Glutamatergic neuron (in vitro differentiated cells): ENCODE measurements at regions not wholly inside any gene's neighbourhood (a gene's known extent, or its start where the extent isn't known, plus 50 kb on each side); places are given as distances from the start of the nearest gene placed in this dataset.

Experiments used
- DNase-seq: peaks from one replicate; pipeline ENCODE4 v3.0.0; 2022
- H3K27ac Mint-ChIP-seq: one replicate; pipeline ENCODE4 v1.8.0; 2020; ENCODE audit warnings: mild to moderate bottlenecking, mixed read lengths, inconsistent platforms; ENCODE audit not compliant: unreplicated experiment
- H3K27me3 Mint-ChIP-seq: one replicate; pipeline ENCODE4 v1.8.0; 2020; ENCODE audit warnings: mild to moderate bottlenecking, moderate library complexity, mixed read lengths, inconsistent platforms; ENCODE audit not compliant: unreplicated experiment
- H3K36me3 Mint-ChIP-seq: one replicate; pipeline ENCODE4 v1.8.0; 2020; ENCODE audit warnings: mild to moderate bottlenecking, mixed read lengths, inconsistent platforms; ENCODE audit not compliant: unreplicated experiment
- H3K4me1 Mint-ChIP-seq: one replicate; pipeline ENCODE4 v1.8.0; 2020; ENCODE audit warnings: mild to moderate bottlenecking, low read depth, mixed read lengths, inconsistent platforms; ENCODE audit not compliant: unreplicated experiment
- H3K4me3 Mint-ChIP-seq: one replicate; pipeline ENCODE4 v1.8.0; 2020; ENCODE audit warnings: mild to moderate bottlenecking, mixed read lengths, inconsistent platforms; ENCODE audit not compliant: unreplicated experiment
- H3K9me3 Mint-ChIP-seq: one replicate; pipeline ENCODE4 v1.8.0; 2020; ENCODE audit warnings: mild to moderate bottlenecking, moderate library complexity, mixed read lengths, inconsistent platforms; ENCODE audit not compliant: unreplicated experiment
- TF ChIP-seq, protein P1 (sequence below): fragments of 200-600 bp; sonication (generic); IDR thresholded peaks from one replicate; pipeline ENCODE4 v1.5.0; 2021; ENCODE audit not compliant: partially characterized antibody, unreplicated experiment

DNA sequence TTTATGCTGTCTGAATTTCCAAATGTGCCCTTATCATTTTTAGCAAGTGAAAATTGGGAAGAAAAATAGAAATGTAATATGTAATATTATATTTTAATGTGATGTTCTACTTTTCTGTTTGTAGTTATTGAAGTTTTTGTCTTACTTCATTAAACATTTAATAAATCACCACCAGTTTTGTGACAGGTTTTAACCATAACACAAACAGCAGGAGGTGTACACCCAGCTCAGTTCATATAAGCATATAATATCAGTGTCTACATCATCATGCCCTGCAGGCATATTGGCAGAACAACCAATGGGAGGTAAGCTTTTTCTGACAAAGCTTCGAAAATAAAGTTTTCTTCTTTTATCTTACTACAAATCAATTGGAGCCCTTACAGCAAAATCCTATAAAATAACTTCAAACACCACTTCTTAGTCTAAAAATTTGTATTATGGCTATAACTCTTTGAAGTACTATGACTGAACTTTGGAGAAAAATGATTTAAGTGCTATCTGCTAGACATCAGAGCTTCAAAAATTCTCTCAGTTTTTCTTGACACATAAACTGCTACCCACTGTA lies 236.7 kb downstream of the BARHL2 start:
- no peaks in the 10 kb centered on the region for H3K9me3 Mint-ChIP-seq
- H3K4me3 Mint-ChIP-seq, result no peak overlapping the region
- no peaks in the 10 kb centered on the region for H3K36me3 Mint-ChIP-seq
- H3K27me3 Mint-ChIP-seq, result no peaks in the 10 kb centered on the region
- H3K4me1 Mint-ChIP-seq, result no peaks in the 10 kb centered on the region
- H3K27ac Mint-ChIP-seq, result no peak overlapping the region
- no peak for DNase-seq
- TF ChIP-seq, protein P1, sequence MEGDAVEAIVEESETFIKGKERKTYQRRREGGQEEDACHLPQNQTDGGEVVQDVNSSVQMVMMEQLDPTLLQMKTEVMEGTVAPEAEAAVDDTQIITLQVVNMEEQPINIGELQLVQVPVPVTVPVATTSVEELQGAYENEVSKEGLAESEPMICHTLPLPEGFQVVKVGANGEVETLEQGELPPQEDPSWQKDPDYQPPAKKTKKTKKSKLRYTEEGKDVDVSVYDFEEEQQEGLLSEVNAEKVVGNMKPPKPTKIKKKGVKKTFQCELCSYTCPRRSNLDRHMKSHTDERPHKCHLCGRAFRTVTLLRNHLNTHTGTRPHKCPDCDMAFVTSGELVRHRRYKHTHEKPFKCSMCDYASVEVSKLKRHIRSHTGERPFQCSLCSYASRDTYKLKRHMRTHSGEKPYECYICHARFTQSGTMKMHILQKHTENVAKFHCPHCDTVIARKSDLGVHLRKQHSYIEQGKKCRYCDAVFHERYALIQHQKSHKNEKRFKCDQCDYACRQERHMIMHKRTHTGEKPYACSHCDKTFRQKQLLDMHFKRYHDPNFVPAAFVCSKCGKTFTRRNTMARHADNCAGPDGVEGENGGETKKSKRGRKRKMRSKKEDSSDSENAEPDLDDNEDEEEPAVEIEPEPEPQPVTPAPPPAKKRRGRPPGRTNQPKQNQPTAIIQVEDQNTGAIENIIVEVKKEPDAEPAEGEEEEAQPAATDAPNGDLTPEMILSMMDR, result no peak

DNA sequence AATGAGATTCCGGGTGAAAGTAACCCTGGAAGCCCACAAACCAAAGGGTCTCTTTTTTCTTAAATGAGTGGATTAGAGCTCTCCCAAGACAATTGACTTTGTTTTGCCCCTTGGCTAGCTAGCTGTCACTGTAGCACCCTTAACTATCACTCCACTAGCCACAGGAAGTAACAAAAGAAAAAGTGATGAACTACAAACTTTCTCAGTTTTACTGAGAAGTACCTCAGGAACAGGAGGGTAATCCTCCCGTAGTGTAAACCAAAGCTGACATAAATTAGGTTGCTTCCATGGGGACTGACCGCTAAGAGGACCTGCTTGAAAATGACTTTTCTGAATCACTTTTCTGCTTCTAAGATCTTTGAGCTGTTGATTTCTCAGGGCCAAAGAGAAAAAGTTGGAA lies 240.1 kb downstream of the BARHL2 start:
- no peaks in the 10 kb centered on the region for H3K27me3 Mint-ChIP-seq
- TF ChIP-seq, protein P1, result no peak
- H3K27ac Mint-ChIP-seq, result no peak overlapping the region
- DNase-seq, result no peak
- H3K36me3 Mint-ChIP-seq, result no peaks in the 10 kb centered on the region
- no peaks in the 10 kb centered on the region for H3K4me1 Mint-ChIP-seq
- no peak overlapping the region for H3K4me3 Mint-ChIP-seq
- H3K9me3 Mint-ChIP-seq, result no peaks in the 10 kb centered on the region

DNA sequence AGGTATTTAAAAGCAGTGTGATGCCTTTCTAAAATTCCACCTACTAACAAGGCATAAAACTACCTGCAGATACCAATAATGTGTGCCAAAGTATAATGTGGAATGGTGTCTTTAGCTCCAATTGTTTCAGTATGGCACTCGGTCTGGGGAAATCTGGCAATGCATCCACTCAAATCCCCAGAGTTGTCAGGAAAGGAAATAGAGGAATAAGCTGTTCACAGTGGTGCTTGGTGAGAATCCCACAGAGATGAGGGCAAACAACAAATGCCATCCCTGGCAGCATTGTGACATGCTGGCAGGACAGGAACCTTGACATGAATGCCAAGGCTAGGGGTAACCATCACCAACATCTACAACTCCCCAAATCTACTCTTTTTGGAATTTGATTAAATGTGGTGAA lies 240.7 kb downstream of the BARHL2 start:
- H3K4me1 Mint-ChIP-seq, result no peaks in the 10 kb centered on the region
- H3K27me3 Mint-ChIP-seq, result no peaks in the 10 kb centered on the region
- no peak overlapping the region for H3K4me3 Mint-ChIP-seq
- no peak overlapping the region for H3K27ac Mint-ChIP-seq
- H3K9me3 Mint-ChIP-seq, result no peaks in the 10 kb centered on the region
- no peaks in the 10 kb centered on the region for H3K36me3 Mint-ChIP-seq
- DNase-seq, result no peak
- TF ChIP-seq, protein P1, result no peak

DNA sequence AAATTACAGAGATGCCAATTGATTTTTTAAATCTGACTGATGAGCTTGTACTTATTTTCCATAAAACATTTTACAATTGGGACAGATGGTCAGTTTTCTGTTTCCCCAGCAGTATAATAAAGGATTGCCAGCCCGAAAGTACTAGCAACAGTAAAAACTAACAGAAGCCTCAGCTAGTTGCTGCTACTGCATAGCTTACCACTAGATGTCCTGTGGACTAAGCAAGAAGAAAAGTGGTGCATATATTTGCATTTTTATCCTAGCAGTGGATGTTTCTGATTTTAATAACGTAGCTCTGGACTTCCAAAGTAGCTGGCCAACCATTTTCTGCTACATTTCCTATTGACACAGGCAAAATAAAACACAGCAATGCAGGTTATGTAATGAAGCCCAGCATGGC lies 241.5 kb downstream of the BARHL2 start:
- no peaks in the 10 kb centered on the region for H3K9me3 Mint-ChIP-seq
- H3K4me3 Mint-ChIP-seq, result no peak overlapping the region
- no peaks in the 10 kb centered on the region for H3K36me3 Mint-ChIP-seq
- DNase-seq, result no peak
- TF ChIP-seq, protein P1, result no peak
- no peaks in the 10 kb centered on the region for H3K4me1 Mint-ChIP-seq
- H3K27me3 Mint-ChIP-seq, result no peaks in the 10 kb centered on the region
- no peak overlapping the region for H3K27ac Mint-ChIP-seq

DNA sequence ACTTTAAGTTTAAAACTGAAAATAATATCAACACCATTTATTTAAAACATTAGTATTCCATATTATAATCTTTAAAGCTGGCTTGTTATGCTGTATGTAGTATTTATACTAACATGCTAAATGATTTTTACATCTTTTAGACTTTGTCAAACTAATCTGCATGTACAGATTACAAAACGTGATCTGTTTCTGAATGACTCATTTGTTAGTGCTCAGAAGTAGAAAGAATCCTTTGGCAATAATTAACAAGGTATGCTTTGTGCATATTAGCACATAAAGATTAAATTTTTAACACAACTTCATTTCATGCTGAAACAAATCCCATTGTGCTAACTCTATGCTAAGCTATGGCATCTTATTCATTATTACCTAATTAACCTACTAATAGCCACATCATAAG lies 242.4 kb downstream of the BARHL2 start:
- Mint-ChIP-seq H3K4me3 (no peak overlapping the region), H3K36me3 (no peaks in the 10 kb centered on the region), H3K27ac (no peak overlapping the region), H3K4me1 (no peaks in the 10 kb centered on the region), H3K9me3 (no peaks in the 10 kb centered on the region), H3K27me3 (no peaks in the 10 kb centered on the region)
- TF ChIP-seq, protein P1, result no peak
- DNase-seq, result no peak
